ENCODE measurements at regions not wholly inside any gene's neighbourhood (a gene's known extent, or its start where the extent isn't known, plus 50 kb on each side); places are given as distances from the start of the nearest gene placed in this dataset.

GRCh38 chr13:79226938-79227337 is 179.1 kb downstream of the RBM26 start:
- Histone ChIP-seq H4K20me1 (ENCODE audit: insufficient read depth) (no peaks in the 10 kb centered on the region), H2AFZ (no peak overlapping the region), H3K36me3 (ENCODE audit: low read depth) (no peaks in the 10 kb centered on the region), H3F3A (ENCODE audit: insufficient read depth) (no peaks in the 10 kb centered on the region), H3K27ac (no peak overlapping the region), H3K4me1 (ENCODE audit: insufficient read depth) (no peaks in the 10 kb centered on the region), H3K9ac (no peak overlapping the region), H3K4me3 (no peak overlapping the region), H3K4me2 (ENCODE audit: unreplicated experiment) (no peak overlapping the region), H3K27me3 (replicated peaks; ENCODE audit: insufficient read depth) (peaks cover 6% of the 10 kb centered on the region; the same call in 1 of the 2 replicates), H3K9me2 (ENCODE audit: insufficient read depth) (no peaks in the 10 kb centered on the region), H3K9me3 (ENCODE audit: low read depth) (no peaks in the 10 kb centered on the region), H3K79me2 (ENCODE audit: insufficient read depth) (no peaks in the 10 kb centered on the region)
- no peak for TF ChIP-seq EZH2phosphoT487 (IDR thresholded peaks at IDR 0.05; ENCODE audit: insufficient read depth, low read depth)
- TF ChIP-seq EZH2 (IDR thresholded peaks at IDR 0.05; ENCODE audit: insufficient read depth, poor library complexity, severe bottlenecking) = no peak
- WGBS, 2 experiments (ENCODE audit: low coverage in 1 of 2, low lambda C conversion rate in 2 of 2, missing lambda C conversion rate in 2 of 2) = 24 to 29% methylated on average over 7 of the region's 7 CpGs
- no peak for DNase-seq
- in situ Hi-C loops (cut with MboI) = no loop called here

- no peak overlapping the region for H3K27ac ChIP-seq
Observed at GRCh38 chr13:79226250-79226649, 179.8 kb downstream of the RBM26 start.

GRCh38 chr13:79225487-79226232 is 180.4 kb downstream of the RBM26 start:
- no peak overlapping the region for H3K4me3 ChIP-seq
- in situ Hi-C loops (cut with MboI) = no loop called here
- H3K4me1 ChIP-seq (ENCODE audit: insufficient read depth) = no peaks in the 10 kb centered on the region
- H3K9me3 ChIP-seq (ENCODE audit: low read depth) = no peaks in the 10 kb centered on the region
- no peak overlapping the region for H3K27ac ChIP-seq
- TF ChIP-seq EZH2 (IDR thresholded peaks at IDR 0.05; ENCODE audit: insufficient read depth, poor library complexity, severe bottlenecking) (no peak), EZH2phosphoT487 (IDR thresholded peaks at IDR 0.05; ENCODE audit: insufficient read depth, low read depth) (no peak)
- no peak overlapping the region for H3K4me2 ChIP-seq (ENCODE audit: unreplicated experiment)
- H3K27me3 ChIP-seq (replicated peaks; ENCODE audit: insufficient read depth) = peaks cover 6% of the 10 kb centered on the region; the same call in 1 of the 2 replicates
- no peak overlapping the region for H3K9ac ChIP-seq
- no peaks in the 10 kb centered on the region for H4K20me1 ChIP-seq (ENCODE audit: insufficient read depth)
- 18 to 20% methylated on average over 5 of the region's 5 CpGs for WGBS, 2 experiments (ENCODE audit: low coverage in 1 of 2, low lambda C conversion rate in 2 of 2, missing lambda C conversion rate in 2 of 2)
- H3K9me2 ChIP-seq (ENCODE audit: insufficient read depth) = no peaks in the 10 kb centered on the region
- no peak overlapping the region for H2AFZ ChIP-seq
- H3K79me2 ChIP-seq (ENCODE audit: insufficient read depth) = no peaks in the 10 kb centered on the region
- DNase-seq = peak; percentile 22
- H3K36me3 ChIP-seq (ENCODE audit: low read depth) = no peaks in the 10 kb centered on the region
- no peaks in the 10 kb centered on the region for H3F3A ChIP-seq (ENCODE audit: insufficient read depth)

More at GRCh38 chr13:79226250-79226649, 179.8 kb downstream of the RBM26 start:
- Histone ChIP-seq H3K9me2 (ENCODE audit: insufficient read depth) (no peaks in the 10 kb centered on the region), H3F3A (ENCODE audit: insufficient read depth) (no peaks in the 10 kb centered on the region), H3K4me1 (ENCODE audit: insufficient read depth) (no peaks in the 10 kb centered on the region), H3K4me3 (no peak overlapping the region), H3K9me3 (ENCODE audit: low read depth) (no peaks in the 10 kb centered on the region), H4K20me1 (ENCODE audit: insufficient read depth) (no peaks in the 10 kb centered on the region), H3K9ac (no peak overlapping the region), H3K79me2 (ENCODE audit: insufficient read depth) (no peaks in the 10 kb centered on the region), H2AFZ (no peak overlapping the region), H3K36me3 (ENCODE audit: low read depth) (no peaks in the 10 kb centered on the region), H3K27me3 (replicated peaks; ENCODE audit: insufficient read depth) (peaks cover 6% of the 10 kb centered on the region; the same call in 1 of the 2 replicates), H3K4me2 (ENCODE audit: unreplicated experiment) (no peak overlapping the region)
- 5 to 10% methylated on average over 8 of the region's 8 CpGs for WGBS, 2 experiments (ENCODE audit: low coverage in 1 of 2, low lambda C conversion rate in 2 of 2, missing lambda C conversion rate in 2 of 2)
- in situ Hi-C loops (cut with MboI) = no loop called here
- no peak for TF ChIP-seq EZH2phosphoT487 (IDR thresholded peaks at IDR 0.05; ENCODE audit: insufficient read depth, low read depth)
- TF ChIP-seq EZH2 (IDR thresholded peaks at IDR 0.05; ENCODE audit: insufficient read depth, poor library complexity, severe bottlenecking) = no peak
- no peak for DNase-seq

GRCh38 chr13:79222427-79223205 is 183.4 kb downstream of the RBM26 start:
- in situ Hi-C loops (cut with MboI) = no loop called here
- TF ChIP-seq EZH2phosphoT487 (IDR thresholded peaks at IDR 0.05; ENCODE audit: insufficient read depth, low read depth) (no peak), EZH2 (IDR thresholded peaks at IDR 0.05; ENCODE audit: insufficient read depth, poor library complexity, severe bottlenecking) (no peak)
- H3K79me2 ChIP-seq (ENCODE audit: insufficient read depth) = no peaks in the 10 kb centered on the region
- WGBS, 2 experiments (ENCODE audit: low coverage in 1 of 2, low lambda C conversion rate in 2 of 2, missing lambda C conversion rate in 2 of 2) = 39 to 43% methylated on average over 4 of the region's 4 CpGs
- no peak overlapping the region for H3K4me2 ChIP-seq (ENCODE audit: unreplicated experiment)
- no peak overlapping the region for H2AFZ ChIP-seq
- peaks cover 6% of the 10 kb centered on the region; the same call in 1 of the 2 replicates for H3K27me3 ChIP-seq (replicated peaks; ENCODE audit: insufficient read depth)
- DNase-seq = no peak
- H3K4me1 ChIP-seq (ENCODE audit: insufficient read depth) = no peaks in the 10 kb centered on the region
- H3K9me2 ChIP-seq (ENCODE audit: insufficient read depth) = no peaks in the 10 kb centered on the region
- H3F3A ChIP-seq (ENCODE audit: insufficient read depth) = no peaks in the 10 kb centered on the region
- H4K20me1 ChIP-seq (ENCODE audit: insufficient read depth) = no peaks in the 10 kb centered on the region
- H3K36me3 ChIP-seq (ENCODE audit: low read depth) = no peaks in the 10 kb centered on the region
- no peak overlapping the region for H3K27ac ChIP-seq
- H3K4me3 ChIP-seq = no peak overlapping the region
- H3K9me3 ChIP-seq (ENCODE audit: low read depth) = no peaks in the 10 kb centered on the region
- no peak overlapping the region for H3K9ac ChIP-seq
